ENCODE measurements at regions not wholly inside any gene's neighbourhood (a gene's known extent, or its start where the extent isn't known, plus 50 kb on each side); places are given as distances from the start of the nearest gene placed in this dataset.

DNA sequence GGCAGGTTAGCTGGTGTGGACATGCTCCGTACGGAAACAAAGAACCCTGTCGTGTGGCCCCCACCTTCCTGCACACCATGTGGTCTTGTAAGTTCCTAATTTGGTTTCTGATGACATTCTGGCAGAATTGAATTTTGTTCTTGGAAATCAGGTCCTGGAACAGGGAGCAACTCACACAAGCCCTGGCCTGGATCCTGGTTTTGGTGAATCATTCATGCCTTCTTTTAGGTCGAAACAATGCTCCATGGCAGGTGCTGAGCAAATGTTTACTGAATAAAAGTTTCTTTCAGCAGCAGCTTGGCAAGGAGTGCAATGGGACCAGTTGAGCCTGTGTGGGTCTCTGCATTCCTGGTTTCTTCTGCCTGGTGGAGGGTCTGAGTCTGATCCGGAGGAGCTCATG lies 978.4 kb downstream of the BCL11B start:
- DNase-seq = no peak

DNA sequence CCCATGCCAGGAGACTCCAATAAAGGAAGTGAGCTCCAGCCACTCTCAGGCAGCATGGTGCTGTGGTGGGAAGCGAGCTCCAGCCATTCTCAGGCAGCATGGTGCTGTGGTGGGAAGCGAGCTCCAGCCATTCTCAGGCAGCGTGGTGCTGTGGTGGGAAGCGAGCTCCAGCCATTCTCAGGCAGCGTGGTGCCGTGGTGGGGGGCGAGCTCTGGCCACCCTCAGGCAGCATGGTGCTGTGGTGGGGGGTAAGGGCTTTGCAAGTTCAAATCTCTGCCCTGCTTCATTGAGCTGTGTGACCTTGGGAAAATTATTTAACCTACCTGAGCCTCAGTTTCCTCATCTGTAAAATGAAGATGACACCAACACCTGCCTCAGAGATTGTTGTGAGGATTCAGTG lies 975.1 kb downstream of the BCL11B start:
- no peak for DNase-seq

DNA sequence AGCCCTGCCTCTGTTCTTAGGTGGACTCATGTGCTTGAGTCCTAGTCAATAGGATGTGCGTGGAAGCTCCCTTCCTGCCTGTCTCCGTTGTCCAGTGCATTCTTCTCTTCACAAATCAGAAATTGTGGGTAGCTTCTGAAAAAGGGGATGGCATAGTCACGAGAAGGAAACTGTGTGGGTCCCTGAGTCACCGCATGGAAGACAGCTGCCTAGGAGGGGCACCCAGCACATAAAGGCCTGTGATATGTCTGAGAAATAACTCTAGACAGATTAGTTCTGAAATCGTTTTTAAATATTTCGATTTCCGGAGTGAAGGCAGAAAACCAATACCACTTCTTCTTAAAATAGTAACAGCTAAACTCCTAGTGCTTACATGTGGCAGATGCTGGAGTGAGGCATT lies 974.4 kb downstream of the BCL11B start:
- DNase-seq = no peak

DNA sequence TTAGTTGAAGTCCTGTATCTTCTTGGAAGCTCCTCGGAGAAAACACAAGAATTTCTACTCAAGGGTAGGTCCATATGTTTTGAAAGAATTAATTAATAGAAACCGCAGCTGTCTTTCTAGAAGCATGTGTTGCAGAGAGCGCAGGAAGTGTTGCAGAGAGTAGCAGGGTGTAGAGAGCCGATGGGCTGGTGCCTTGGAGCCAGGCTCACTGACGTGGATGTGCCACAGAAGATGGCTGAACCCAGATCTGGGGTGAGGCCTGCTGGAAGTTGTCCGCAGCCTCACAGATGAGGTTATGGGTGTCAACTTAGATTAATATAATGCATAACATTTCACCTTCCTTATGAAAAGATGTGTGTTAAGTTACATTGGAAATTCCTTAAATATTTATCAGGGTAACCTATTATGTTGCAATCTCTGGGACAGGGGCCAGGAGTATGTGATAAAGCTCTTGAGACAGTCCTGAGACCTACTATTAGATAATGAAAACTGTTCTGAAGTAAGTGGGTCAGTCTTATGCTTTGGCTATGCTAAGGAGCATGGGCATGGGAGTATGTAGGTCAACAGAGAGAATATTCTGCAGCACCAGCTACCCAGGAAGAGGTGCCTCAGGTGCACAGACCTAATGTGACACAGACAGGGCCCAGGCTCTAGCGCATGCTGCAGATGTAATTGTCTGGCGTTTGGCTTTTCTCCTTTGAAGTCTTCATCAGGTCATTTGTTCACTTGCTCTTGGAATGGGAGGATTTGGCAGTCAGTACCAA lies 973.3 kb downstream of the BCL11B start:
- no peak for DNase-seq

DNA sequence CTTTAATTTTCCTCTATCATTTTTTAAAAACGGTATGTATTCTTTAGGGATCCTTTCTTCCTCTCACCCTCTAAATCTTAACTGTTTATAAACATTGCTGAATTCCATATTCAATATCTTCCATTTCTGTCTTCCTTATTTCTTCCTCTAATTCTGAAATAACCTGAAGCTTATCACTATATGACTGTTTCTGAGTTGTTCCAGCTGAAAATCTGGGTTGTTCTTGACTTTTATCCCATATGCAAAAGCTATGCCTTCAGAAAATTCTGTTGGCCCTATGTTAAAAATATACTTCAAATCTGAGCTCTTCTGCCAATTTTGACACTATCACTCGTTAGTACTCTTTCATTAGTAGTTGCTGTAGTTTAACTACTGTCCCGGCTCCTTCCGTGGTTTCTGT lies 970.3 kb downstream of the BCL11B start:
- peak; percentile 13 to 22 for DNase-seq

DNA sequence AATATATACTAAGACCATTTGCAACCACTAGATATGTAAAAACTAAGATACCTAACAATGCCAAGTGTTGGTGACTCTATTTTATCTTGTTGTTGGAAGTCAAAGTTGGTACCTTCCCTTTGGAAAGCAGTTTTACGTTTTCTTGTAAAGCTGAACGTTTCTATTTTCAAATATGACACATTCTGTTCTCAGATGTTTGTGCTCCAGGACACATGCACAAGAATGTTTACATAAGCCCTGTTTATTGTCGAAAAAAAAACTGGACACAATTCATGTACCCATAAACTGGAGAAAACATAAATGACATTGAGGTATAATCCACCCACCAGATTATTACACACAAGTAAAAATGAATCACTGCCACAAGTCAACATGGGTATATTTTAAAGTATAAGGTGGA lies 967.4 kb downstream of the BCL11B start:
- DNase-seq = no peak

DNA sequence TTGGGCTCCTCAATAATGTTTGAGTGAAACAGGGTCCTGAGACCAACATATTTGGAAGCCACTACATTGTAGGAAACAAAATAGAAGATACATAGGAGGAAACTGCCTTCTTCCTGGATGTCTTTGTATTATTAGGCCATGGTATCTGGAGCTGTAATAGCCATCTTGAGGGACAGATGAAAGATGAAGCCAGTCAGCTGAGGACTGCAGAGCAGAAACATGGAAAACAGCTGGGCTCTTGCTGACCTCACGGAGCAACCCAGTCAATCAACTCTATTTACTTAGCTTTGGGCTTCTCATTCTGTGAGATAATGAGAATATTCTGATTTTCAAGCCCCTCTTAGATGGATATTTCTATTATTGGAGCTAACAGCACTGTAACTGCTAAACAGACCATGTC lies 962.4 kb downstream of the BCL11B start:
- no peak for DNase-seq

DNA sequence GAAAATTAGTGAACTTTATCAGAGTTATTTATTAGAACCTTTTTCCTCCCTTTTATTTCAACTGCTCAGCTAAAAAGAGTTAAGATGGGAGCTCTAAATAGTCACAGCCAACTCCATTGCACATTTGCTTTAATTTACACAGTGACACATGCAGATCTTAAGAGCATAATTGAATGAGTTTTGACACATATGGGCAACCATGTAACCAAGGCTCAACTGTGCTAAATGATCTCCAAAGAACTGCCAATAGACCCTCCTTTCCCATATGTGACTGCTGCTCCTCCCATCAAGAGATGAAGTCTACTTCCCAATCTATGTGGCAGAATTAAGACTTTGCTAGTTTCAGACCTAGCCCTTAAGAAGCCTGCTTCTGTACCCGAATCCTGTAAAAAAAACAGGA lies 960.0 kb downstream of the BCL11B start:
- no peak for DNase-seq

DNA sequence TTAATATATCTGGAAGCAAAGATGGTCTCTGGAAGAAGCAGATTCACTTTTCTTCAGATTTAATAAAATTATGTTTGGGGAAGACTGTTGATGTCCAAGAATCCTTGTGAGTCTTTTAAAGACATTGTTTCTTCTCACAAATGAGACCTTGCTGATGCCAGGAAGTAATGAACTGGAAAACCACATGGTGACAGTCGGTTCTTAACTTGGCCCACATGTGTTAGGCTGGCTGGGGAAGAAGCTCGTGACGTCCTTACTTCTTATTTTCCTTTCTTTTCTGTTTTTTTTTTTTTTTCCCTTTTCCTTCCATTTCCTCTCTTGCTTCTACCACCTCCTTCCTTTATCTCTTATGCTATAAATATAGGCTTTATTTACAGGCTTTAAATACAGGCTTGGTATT lies 950.2 kb downstream of the BCL11B start:
- no peak for DNase-seq

DNA sequence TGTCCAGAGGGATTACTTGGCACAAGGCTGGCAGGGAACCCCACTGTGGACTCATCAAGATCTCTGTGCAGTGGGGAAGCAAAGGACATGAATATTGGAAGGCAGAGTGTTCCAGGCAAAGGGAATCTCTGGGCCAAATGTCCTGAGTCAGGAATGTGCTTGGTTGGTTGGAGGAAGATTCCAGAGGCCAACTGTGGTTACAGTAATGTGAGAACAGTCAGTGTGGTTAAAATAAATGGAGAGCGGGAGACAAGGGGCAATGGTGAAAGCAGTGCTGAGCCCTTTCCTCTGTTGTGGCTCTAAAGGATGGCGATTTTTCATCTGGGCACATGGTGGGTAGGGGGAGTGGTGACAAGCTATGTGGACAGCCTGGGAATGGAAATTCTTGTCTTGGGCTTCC lies 948.2 kb downstream of the BCL11B start:
- DNase-seq = no peak

DNA sequence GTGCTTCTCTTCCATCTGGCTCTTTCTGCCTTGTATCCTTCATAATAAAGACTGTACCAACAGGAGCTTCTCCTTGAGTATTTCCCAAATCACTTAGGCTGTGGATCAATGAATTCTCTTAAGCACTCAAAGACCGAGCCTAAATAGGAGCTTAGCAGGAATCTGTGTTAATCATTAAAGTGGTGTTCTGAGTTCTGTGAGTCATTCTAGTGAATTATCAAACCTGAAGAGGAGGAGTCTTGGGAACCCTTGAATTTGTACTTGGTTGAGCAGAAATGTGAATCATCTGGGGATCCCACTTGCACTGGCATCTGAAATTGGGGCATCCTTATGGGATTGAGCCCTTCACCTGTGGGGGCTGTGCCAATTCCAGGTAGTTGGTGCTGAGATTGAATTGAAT lies 946.2 kb downstream of the BCL11B start:
- DNase-seq = no peak

DNA sequence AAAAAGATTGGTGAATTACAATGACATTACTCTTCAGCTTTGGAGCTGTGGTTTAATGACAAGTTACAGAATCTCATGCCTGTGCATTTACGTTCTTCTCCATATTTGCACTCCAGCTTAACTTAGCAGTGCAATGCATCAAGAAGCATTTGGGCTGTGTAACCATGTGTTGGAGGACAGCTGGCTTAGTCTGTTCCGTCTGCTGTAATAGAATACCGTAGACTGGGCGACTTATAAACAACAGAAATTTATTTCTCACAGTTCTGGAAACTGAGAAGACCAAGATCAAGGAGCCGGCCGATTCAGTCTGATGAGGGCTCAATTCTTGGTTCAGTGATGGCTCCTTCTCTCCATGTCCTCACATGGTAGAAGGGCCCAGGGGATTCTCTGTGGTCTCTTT lies 943.5 kb downstream of the BCL11B start:
- no peak for DNase-seq

DNA sequence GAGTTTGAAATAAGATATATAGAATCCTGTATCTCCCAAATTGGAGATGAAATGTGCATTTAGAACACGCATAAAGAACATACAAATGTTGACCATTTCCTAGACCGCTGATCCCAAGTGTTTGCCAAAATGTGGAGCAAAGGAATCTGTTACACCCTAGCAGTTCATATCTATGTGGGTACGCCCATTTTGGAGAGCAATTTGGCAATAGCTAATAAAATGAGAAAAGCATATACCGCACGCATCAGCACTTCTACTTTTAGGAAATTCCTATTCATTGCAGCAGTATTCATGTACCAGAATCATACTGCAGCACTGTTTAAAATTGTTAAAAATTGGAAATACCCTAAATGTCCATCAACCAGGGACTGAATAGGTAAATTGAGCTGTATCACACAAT lies 937.8 kb downstream of the BCL11B start:
- peak; percentile 17 to 29 for DNase-seq

DNA sequence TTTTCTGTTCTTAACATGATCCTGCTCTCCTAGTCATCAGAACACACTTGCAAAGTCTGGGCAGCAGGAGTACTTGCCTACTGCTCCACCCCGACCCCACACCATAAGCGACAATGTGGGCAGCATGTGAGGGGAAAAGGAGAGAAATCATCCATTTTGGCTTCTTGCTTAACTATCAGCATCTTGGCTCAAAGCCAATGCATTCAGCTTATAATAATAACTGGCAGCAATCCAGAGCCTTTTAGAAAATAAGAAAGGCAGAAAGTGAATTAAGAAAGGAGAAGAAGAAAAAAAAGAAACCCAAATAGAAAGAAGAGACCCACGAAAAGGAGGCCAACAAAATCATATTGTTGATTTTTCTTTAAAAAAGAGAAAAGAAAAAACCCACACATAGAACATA lies 930.8 kb downstream of the BCL11B start:
- DNase-seq = peak; percentile 6 to 8

DNA sequence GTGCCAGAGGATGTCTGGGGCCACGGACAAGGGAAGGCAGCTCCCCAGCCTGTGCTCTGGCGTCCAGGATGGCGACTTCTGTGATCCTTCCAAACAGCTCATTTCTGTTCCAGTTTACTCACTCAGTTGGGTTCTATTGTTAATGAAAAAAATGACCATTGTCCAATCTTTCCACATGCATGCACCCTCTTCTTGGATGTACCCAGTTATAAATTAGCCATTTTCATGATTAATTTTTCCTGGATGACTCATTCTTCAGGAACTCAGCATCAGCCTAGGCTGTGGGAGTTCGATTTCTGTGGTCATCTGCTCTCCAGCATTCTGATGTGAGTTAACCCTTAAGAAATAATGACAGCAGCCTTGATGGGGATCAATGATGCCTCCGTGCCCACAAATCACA lies 926.8 kb downstream of the BCL11B start:
- no peak for DNase-seq

DNA sequence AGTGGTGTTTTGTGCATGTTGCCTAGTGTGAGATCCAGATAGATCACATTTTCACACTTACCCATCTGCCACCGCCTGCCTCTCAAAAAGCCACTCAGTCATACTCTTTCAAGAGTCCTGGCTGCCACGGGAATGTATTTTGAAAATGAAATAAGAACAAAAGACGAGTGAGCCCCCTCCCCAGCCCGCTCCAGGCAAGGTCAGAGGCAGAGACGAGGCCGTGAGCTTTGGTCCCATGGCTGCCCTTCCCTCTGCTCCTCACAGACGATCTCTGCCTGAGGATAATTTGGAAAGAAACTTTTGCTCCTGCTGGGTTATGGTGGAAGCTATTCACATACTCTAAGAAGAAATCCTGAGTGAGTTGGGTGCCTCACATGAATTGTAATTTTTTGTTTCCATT lies 924.3 kb downstream of the BCL11B start:
- DNase-seq = no peak

DNA sequence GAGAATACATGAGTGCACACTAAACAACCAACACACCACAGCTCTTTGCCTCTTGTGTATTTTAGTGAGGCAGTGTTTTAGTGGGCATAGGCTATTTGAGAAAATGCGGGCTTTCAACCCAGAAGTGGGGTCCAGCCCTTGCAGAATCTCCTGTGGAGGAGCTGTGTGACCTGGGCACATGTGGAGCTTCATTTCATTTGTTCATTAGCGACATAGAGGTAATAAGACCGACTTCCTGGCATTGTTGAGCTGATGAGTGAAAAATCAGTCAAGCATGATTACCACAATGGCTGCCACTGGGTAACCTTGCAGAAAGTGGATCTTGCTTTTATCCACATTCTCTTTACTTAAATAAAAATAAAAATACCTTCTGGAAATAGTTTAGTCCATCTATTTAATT lies 923.5 kb downstream of the BCL11B start:
- no peak for DNase-seq

DNA sequence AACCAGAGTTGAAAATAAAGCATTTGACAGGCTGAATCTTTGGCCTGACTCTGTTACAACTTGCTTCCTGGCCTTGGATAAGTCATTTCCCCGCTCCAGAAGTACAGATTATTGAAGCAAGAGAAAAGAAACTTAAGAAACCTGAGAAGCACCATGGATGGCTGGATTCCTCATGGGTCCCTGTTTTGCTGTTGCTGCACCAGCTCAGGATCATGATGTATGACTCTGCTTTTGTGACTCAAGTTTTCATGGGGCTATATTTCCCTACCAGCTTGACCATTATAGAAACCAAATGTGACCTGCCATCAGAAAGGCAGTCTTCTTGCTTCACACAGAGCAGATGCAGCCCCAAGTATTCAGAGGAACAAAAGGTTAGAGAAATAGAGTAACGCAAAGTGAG lies 921.8 kb downstream of the BCL11B start:
- DNase-seq = no peak

DNA sequence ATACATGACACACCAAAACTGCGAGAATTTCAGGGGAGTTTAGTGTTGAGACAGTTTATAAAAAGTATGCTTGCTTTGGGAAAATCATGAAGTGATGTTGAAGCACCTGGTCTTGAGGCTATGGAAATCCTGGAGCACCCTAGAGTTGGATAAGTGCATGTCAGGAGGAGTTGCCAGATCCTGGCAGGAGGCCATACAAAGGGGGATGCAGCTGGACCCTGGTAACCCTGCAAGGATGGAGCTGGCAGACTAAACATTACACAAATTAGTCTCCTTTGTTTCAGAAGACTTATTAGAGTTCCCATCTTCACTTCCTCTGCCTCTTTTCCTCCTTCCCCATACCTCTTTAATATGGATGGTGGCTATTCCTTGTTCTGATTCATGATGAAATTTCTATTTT lies 907.0 kb downstream of the BCL11B start:
- DNase-seq = no peak

DNA sequence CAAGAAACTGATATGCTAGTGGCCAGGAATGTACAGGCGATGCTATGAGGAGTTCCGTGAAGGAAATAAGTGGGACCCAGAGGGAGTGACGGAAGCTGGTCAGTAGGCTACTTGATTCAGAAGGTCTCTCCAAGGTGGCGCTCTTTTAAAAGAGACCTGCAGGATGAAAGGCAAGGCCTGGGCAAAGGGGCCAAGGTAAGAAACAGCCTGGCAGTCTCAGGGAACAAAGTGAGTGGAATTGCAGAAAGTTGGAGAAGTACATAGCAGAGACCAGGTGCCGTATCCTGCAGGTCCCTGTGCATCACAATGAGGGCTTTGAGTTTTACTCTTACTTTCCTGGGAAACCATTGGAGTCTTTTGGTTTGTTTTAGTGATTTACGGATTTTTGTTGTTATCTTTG lies 905.6 kb downstream of the BCL11B start:
- DNase-seq = no peak

DNA sequence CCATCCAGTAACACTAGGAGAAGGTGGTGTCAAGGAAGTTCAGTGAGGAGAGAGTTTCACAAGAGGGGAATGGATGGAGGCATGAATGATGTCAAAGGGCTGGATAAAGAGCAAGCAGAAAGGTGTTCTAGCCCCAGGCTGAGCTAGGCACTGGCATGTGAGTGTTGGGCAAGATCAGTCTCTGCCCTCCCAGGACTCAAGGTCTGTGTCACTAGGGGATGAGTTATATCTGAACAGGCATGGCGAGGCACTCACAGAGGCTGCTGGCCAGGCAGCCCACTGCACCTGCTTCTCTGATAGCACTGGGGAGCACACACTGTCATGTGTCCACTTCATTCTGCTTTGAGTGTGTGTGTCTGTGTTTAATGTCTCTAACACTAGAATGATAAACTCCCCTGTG lies 903.8 kb downstream of the BCL11B start:
- DNase-seq = no peak

DNA sequence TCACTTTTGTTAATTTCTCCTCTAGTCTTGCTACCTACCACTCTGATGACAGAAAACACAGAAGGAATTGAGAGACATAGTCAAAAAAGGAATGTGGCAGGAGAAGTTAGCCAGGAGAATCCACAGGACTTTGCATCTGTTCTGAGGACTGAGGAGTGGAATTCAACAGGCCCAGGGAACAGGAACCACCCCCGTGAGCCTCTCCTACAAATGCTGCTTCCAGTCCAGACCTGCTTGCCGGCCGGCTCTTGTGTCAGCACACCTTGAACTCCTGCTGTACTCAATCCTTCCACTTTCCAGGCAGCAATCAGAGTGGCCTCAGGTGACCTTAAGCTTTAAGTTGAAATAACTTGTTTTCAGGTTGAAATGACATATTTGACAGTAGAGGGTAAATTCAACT lies 903.1 kb downstream of the BCL11B start:
- DNase-seq = no peak

DNA sequence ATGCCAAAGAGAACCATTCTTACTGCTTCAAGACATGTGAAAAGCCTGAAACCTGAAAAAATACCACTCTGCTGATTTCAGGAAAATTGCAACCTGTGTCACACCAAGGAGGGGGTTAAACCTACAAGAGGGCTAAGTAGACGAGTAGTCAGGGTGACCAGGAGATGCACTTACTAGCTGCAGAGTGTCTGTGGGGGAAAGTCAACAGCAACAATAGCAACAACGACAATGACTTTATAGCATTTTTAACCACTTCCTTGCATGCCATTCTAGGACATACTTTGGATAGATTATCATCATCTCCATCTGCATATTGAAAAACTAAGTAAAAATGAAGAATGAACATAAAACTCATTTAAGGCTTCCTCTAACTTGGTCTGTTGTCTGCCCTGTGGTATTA lies 902.7 kb downstream of the BCL11B start:
- no peak for DNase-seq

DNA sequence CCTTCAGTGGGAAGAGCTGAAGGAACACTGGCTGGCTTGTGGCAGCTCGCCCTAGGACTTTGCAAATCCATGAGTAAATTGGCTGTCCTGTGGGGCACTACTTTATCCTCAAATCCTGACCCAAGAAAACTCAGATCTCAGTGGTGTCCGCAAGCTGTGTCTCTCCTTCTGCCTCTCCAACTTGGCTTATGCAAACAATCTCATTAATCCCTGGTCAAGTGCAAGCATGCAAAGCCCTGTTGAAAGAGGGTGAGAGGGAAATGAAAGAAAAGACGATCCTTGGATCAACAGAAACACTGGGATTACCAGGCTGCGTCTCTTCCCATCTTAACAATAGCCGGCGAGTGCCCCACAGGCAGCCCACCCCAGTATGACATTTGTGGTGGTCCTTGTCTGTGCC lies 901.6 kb downstream of the BCL11B start:
- no peak for DNase-seq

DNA sequence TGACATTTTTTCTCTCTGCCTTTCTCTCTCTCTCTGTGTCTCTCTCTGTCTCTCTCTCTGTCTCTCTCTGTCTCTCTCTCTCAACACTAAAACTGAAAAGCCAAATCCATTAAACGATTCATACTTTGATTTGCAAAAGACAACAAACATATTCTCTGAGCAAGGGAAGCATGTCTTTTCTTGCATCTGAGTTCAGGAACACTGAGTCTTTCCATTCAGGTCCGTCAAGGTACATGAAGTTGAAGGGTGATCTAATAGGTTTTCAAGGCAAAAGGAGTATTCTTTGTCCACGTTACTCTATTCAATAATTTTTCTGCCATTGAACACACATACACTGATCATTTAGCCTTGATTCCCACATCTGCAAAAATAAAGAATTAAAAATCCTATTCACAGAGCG lies 900.9 kb downstream of the BCL11B start:
- no peak for DNase-seq

All from right lung (tissue), 2 donors.